Retinal pigment epithelial cell (primary cell): ENCODE measurements at regions not wholly inside any gene's neighbourhood (a gene's known extent, or its start where the extent isn't known, plus 50 kb on each side); places are given as distances from the start of the nearest gene placed in this dataset.
A peak's percentile ranks its signal among the peaks of the same experiment; 100 is the strongest.

Experiments used
- DNase-seq: peaks from one replicate; pipeline ENCODE4 v3.0.0-alpha.2; 2010; ENCODE audit warnings: low read depth
- H3K4me3 ChIP-seq: 2 replicates; pipeline ENCODE4 v1.5.1; 2011; ENCODE audit warnings: mild to moderate bottlenecking, low read length, control low read depth, moderate library complexity
- TF ChIP-seq, protein P1 (sequence below): conservative IDR thresholded peaks from 2 replicates; pipeline ENCODE4 v1.5.1; 2011; ENCODE audit warnings: low read depth, low read length, control low read depth, inconsistent platforms

DNA sequence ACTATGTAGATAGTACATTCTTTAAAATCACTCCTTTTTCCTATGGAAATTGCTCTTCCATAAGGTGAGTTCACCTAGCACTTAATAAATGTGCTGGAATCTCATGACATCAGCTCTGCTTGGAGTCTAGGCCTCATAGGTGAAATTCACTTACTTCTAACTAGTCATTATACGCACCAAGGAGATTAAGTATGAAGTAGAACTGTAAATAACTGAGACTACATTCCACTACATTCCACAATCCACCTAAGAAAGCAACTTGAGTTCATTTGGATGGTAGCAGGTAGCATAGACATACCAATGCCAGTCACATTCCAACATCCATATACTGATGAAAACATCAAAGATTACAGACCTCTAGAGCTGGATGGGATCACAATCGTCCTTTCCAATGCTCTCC lies 64.3 kb downstream of the NIBAN1 start:
- DNase-seq = peak; percentile 44
- no peak overlapping the region for H3K4me3 ChIP-seq
- TF ChIP-seq, protein P1, sequence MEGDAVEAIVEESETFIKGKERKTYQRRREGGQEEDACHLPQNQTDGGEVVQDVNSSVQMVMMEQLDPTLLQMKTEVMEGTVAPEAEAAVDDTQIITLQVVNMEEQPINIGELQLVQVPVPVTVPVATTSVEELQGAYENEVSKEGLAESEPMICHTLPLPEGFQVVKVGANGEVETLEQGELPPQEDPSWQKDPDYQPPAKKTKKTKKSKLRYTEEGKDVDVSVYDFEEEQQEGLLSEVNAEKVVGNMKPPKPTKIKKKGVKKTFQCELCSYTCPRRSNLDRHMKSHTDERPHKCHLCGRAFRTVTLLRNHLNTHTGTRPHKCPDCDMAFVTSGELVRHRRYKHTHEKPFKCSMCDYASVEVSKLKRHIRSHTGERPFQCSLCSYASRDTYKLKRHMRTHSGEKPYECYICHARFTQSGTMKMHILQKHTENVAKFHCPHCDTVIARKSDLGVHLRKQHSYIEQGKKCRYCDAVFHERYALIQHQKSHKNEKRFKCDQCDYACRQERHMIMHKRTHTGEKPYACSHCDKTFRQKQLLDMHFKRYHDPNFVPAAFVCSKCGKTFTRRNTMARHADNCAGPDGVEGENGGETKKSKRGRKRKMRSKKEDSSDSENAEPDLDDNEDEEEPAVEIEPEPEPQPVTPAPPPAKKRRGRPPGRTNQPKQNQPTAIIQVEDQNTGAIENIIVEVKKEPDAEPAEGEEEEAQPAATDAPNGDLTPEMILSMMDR = no peak

DNA sequence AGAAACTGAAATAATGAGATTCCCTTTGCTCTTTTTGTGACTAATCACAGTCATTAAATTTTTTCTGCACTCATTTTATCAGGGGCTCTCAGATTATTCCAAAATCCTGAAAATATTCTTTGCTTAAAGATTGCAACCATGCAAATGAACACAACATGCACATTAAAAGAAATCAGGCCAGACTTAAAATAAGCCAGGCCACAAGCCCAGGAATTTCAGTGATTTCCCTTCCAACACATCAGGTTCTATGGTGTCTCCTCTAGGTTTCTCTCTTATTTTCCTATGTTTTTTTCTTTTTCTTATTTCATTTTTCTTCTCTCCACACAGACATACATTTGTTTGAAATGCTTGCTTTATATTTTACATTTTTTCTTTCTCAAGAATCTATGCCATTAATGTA lies 65.3 kb downstream of the NIBAN1 start:
- DNase-seq = no peak
- TF ChIP-seq, protein P1 = no peak
- H3K4me3 ChIP-seq = no peak overlapping the region

DNA sequence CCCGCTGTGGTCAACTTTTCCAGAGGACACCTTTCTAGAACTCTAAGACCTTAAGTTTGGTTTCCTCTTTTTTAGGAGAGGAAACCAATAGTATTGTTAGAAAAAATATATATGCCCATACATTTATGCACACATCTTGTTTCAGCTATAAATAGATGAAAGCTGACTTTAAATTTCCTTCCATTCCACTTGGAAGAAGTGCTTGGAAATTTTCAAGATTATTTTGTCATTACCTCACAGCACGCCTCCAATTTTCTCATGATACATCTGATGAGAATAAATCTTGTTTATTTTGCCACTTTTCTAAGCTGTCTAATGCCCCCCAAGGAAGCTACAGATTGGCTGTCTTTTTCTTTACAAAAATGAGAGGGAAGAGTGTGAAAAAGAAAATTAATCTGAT lies 65.8 kb downstream of the NIBAN1 start:
- DNase-seq = no peak
- H3K4me3 ChIP-seq = no peak overlapping the region
- TF ChIP-seq, protein P1 = no peak

DNA sequence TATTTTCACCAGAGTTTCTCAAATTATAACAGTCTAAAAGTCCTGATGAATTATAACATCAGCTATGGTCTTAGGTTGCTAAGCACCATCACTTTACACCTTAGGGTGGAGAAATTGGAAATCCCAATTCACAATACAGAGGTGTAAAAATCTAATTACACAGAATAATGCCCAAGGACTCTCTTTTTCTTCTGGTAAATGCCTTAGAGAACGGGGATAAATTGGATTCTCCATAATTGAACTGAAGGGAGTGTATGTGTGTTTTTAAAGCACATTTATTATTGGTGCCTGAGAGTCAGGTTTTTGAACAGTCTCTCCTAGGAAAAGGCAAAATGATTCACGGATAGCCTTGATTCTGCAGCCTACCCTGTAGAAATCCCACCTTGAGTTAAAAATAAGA lies 66.8 kb downstream of the NIBAN1 start:
- TF ChIP-seq, protein P1 = no peak
- H3K4me3 ChIP-seq = no peak overlapping the region
- DNase-seq = no peak

DNA sequence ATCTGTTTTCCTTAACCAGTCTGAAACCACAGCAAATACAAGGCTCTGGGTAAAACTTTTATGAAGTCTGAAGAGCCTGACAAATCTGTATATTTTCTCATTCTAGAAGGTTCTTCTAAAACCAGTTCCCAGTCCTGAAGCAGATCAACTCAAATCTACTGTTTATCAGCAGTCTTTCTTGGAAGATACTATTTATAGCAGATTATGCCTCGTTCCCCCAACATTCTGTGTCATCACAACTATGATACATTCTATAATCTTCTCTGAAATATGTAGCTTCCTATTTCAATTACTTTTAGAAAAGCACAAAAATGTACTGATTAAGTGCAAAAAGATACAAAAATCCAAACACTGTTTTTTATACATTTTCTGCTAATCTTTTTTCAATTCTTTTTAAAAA lies 67.5 kb downstream of the NIBAN1 start:
- no peak overlapping the region for H3K4me3 ChIP-seq
- TF ChIP-seq, protein P1 = no peak
- DNase-seq = no peak

DNA sequence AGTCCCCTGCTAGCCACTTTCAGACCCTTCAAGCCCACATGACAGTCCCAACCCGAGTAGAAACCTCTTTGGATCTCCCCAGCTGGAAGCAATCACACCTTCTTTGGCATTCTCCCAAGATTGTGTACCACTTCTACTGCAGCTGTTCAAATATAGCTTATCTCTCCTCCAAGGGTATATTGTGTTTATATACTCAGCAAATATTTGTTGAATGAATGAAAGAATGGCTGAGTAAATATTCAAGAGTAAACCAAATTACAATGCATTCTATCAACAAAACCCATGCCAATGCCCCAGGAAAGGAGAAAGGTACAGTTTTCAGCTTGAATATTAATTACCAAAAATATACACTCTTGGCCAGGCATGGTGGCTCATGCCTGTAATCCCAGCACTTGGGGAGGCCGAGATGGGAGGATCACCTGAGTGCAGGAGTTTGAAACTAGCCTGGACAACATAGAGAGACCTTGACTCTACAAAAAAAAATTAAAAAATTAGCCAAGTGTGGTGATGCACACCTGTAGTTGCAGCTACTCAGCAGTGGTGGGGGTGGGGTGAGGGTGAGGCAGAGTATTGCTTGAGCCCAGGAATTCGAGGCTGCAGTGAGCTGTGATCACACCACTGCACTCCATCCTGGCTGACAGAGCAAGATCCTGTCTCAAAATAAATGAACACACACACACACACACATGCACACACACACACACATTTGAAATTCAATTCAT lies 68.5 kb downstream of the NIBAN1 start:
- no peak for DNase-seq
- no peak overlapping the region for H3K4me3 ChIP-seq
- TF ChIP-seq, protein P1 = no peak

DNA sequence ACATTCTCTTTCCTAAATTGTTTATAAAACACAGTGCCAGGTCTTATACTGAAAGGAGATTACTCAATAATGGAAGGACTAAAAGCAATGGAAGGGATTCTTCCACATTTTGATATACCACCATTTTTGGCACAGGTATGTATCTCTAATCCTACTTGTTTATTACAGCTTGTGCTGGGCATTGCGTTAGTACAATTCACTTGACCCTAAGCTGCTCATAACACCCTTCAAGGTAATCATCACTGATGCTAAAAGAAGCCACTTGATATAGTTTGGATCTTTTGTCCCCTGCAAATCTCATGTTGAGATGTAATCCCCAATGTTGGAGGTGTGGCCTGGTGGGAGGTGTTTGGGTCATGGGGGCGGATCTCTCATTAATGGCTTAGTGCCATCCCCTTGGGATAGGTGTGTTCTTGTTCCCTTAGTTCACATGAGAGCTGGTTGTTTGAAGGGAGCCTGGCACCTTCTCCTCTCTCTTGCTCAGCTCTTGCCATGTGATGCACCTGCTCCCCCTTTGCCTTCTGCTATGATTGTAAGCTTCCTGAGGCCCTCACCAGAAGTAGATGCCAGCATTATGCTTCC lies 71.1 kb downstream of the NIBAN1 start:
- no peak overlapping the region for H3K4me3 ChIP-seq
- no peak for DNase-seq
- TF ChIP-seq, protein P1 = no peak
